Superior temporal gyrus (tissue), 1 donor: ENCODE measurements at regions not wholly inside any gene's neighbourhood (a gene's known extent, or its start where the extent isn't known, plus 50 kb on each side); places are given as distances from the start of the nearest gene placed in this dataset.
"Not testable (repeated sequence)": the region's sequence is repeated elsewhere in the genome, so short reads cannot be mapped to it uniquely, and the experiment has no call there.

ENCODE experiments used
- DNase-seq: peaks from one replicate; pipeline ENCODE4 v3.0.0-alpha.2; 2016; ENCODE audit errors: extremely low spot score

GRCh38 chr7:150046290-150047194 lies 172.8 kb downstream of the ATP6V0E2 start:
- not testable (repeated sequence) for DNase-seq

- not testable (repeated sequence) for DNase-seq
These were observed 173.6 kb downstream of the ATP6V0E2 start for GRCh38 chr7:150047329-150047728.

GRCh38 chr7:150047772-150048171 lies 174.0 kb downstream of the ATP6V0E2 start:
- DNase-seq: not testable (repeated sequence)

GRCh38 chr7:150048244-150049011 lies 174.7 kb downstream of the ATP6V0E2 start:
- DNase-seq: not testable (repeated sequence)

GRCh38 chr7:150049012-150049655 lies 175.4 kb downstream of the ATP6V0E2 start:
- DNase-seq: peak; percentile 40

- DNase-seq: not testable (repeated sequence)
These were observed 179.6 kb downstream of the ATP6V0E2 start for GRCh38 chr7:150053396-150053795.

GRCh38 chr7:150054242-150054641 lies 180.5 kb downstream of the ATP6V0E2 start:
- DNase-seq: not testable (repeated sequence)

GRCh38 chr7:150060259-150061221 lies 186.8 kb downstream of the ATP6V0E2 start:
- not testable (repeated sequence) for DNase-seq

- not testable (repeated sequence) for DNase-seq
These were observed 189.4 kb downstream of the ATP6V0E2 start for GRCh38 chr7:150063195-150063594.

GRCh38 chr7:150069555-150070313 lies 196.0 kb downstream of the ATP6V0E2 start:
- not testable (repeated sequence) for DNase-seq

GRCh38 chr7:150077543-150077942 lies 203.8 kb downstream of the ATP6V0E2 start:
- not testable (repeated sequence) for DNase-seq

GRCh38 chr7:150081865-150082264 lies 208.1 kb downstream of the ATP6V0E2 start:
- DNase-seq: not testable (repeated sequence)

GRCh38 chr7:150084724-150085123 lies 211.0 kb downstream of the ATP6V0E2 start:
- not testable (repeated sequence) for DNase-seq

- DNase-seq: not testable (repeated sequence)
These were observed 213.7 kb downstream of the ATP6V0E2 start for GRCh38 chr7:150087478-150087877.

- not testable (repeated sequence) for DNase-seq
These were observed 215.4 kb downstream of the ATP6V0E2 start for GRCh38 chr7:150089139-150089538.

GRCh38 chr7:150090776-150091175 lies 217.0 kb downstream of the ATP6V0E2 start:
- DNase-seq: not testable (repeated sequence)

GRCh38 chr7:150093897-150094296 lies 220.1 kb downstream of the ATP6V0E2 start:
- not testable (repeated sequence) for DNase-seq

GRCh38 chr7:150096213-150096994 lies 222.6 kb downstream of the ATP6V0E2 start:
- not testable (repeated sequence) for DNase-seq

GRCh38 chr7:150098592-150098991 lies 224.6 kb upstream of the LRRC61 start:
- not testable (repeated sequence) for DNase-seq
